HEK293T (cell line): ENCODE measurements at regions not wholly inside any gene's neighbourhood (a gene's known extent, or its start where the extent isn't known, plus 50 kb on each side); places are given as distances from the start of the nearest gene placed in this dataset.
"Not testable (repeated sequence)": the region's sequence is repeated elsewhere in the genome, so short reads cannot be mapped to it uniquely, and the experiment has no call there.

ENCODE experiments used
- ARNT ChIP-seq: fragments of 450-650 bp; IDR thresholded peaks from 2 replicates; pipeline ENCODE4 v1.6.1; 2017; ENCODE audit warnings: mild to moderate bottlenecking
- CTBP1 ChIP-seq: fragments of 450-650 bp; IDR thresholded peaks from 2 replicates; pipeline ENCODE4 v1.6.1; 2016; ENCODE audit warnings: borderline replicate concordance
- ELF4 ChIP-seq: fragments of 450-650 bp; IDR thresholded peaks from 2 replicates; pipeline ENCODE4 v1.6.1; 2017; ENCODE audit warnings: antibody characterized with exemption
- LEF1 ChIP-seq: fragments of 450-650 bp; IDR thresholded peaks from 2 replicates; pipeline ENCODE4 v1.6.1; 2017; ENCODE audit warnings: mild to moderate bottlenecking, borderline replicate concordance

DNA sequence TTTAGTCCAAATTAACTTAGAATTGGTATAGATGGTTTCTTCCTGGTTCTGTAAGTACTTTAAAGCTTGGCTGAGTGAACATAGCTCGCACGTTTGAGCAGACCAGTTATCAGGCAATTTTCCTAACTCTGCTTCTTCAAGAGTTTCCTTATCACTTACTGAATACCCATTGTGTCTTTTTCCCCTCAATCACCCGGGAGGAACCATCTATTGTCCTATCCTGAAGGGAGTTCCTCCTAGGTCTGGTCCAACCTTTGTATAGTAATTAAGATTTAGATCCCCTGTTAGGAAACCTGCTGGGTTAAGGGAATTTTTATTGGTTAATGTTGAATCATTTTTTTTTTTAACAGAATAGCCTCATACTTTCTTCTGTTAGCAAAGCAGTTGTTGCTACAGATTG is 1215.0 kb upstream of the ATXN8OS start:
- TF ChIP-seq LEF1, CTBP1, ARNT, ELF4: not testable (repeated sequence)
